ENCODE measurements at regions not wholly inside any gene's neighbourhood (a gene's known extent, or its start where the extent isn't known, plus 50 kb on each side); places are given as distances from the start of the nearest gene placed in this dataset.
A peak's percentile ranks its signal among the peaks of the same experiment; 100 is the strongest.
"Not testable (repeated sequence)": the region's sequence is repeated elsewhere in the genome, so short reads cannot be mapped to it uniquely, and the experiment has no call there.

DNA sequence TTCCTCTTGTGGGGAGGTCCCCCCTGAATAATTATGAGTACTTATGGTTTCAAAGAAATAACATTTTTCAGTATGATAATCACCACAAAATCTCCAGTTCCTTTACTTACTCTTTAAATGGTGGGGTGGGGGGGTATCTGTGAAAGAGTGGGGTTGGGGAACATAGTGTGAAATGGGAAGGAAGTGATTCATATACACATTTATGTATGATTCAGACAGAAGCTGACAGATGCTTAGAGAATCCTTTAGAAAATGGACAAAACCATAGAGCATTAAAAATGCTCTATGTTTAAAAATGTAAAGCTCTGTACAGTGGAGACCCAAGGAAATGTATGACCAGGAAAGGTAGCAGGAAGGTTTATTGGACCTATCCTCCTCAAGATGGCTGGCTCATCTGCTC is 267.5 kb upstream of the GRIA1 start:
- DNase-seq (ENCODE audit: low read depth) = peak; percentile 80

DNA sequence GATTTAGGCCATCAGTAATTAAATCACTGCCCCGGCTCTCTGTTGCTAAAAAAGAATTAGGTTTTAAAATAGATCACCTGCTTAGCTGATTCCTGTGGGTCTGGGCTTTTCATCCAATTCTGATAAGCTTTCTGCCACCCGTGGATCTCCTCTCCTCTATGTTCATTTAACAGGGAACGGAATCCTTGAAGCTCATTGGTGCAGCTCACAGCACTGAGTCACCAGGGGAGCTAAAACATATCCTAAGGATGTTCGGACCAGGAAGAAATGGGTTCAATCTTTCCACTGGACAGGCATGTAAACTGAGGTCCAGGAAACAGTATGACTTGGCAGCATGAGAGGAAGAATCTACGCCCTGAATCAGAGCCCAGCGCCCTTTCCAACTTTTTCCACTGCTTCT is 267.1 kb upstream of the GRIA1 start:
- DNase-seq (ENCODE audit: low read depth) = no peak

DNA sequence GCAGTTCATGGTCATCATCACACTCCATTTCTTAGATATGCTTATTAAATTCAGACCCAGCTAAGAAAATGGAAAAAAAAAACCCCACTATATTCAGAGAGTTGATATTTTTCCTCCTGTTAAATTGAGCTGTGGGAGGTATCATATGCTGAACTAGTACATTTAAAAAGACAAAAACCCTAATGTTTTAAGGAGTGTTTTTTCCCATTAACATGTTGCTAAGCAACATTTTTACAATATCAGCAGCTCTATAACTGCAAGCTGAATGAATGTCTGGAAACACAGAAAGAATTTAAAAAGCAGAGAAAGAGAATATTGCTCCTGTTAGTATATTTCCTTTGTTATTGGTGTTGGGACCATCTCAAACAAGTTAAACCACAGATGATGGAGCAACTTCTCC is 265.8 kb upstream of the GRIA1 start:
- DNase-seq (ENCODE audit: low read depth) = no peak

DNA sequence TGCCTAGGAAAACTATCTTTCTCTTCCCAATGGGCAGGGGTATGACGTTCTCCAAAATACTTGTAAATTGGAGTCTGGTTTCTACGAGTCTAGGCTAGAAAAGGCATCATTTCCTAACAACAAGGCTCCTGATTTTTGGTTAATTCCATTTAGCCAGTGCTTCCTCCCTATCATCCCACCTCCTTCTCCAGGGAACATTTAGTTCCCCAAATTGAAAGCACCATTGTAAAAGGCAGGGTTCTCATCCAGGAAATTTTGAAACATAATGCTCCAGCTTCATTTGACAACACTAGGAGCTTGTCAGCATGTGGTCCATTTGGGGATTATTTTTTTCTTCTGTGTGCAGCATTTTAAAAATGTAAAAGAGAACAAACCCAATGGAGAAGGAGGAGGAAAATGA is 256.5 kb upstream of the GRIA1 start:
- DNase-seq (ENCODE audit: low read depth) = no peak

DNA sequence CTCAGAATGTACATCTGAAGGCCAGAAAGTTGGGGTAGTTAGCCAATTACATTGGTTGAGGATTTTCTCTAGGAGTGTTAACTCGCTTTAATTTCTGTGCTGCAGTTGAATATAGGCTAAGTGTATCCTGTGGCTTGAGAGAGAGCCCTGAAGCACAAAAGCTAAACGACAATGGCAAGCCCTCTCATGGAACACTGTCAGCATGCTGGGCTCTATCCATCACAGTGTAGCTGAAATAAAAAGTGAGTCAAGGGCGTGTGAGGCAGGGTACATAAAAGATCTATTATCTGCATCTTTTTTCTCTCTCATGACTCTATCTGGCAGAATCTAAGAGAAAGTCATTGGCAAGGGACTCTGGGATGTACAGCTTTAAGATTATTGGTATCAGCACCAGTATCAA is 254.2 kb upstream of the GRIA1 start:
- DNase-seq (ENCODE audit: low read depth) = no peak

DNA sequence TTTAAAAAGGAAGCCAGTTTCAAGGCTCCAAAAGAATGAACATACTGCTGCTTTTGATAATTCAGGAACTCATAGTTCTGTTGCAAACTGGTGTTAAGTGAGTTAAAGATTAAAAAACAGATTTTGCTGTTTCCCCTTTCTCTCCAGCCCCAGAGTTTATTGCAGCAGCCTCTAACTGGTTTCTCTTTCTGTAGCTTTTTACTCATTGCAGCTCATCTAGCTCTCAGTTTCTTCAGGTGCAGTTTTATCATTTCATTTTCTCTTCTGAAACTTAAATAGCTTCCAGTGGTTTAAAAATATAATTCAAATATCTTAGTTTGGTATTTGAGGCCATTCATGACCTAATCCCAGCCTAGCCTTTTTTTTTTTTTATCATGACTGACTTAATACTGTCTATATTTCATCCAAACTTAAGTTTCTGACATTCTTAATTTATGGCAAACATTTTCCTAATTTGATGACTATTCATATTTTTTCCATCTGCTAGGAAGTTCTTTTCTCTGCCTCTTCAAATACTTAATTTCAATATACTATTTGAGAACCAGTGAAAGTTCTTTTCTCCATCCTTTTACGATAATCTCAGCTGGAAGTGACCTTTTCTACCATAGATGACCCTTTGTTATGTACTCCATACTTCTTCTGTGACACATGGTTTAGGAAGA is 252.7 kb upstream of the GRIA1 start:
- DNase-seq (ENCODE audit: low read depth) = no peak

DNA sequence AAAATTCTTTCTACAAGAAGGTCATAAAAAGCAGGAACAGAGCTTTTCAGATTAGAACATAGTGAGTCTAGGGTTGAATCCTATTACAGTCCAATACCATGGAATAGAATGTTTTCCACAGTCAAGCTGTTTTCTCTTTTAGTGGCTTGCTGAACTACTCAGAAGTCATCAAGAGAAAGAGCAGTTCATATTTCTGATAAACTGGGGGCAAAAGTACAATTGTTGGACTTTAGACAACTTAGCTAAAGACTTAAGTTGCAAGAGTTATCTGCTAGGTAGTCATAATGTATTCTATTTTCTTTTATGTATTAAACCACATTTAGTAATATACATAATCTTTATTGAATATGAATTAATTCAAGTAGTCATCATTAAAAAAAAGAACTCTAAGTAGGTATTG is 233.1 kb upstream of the GRIA1 start:
- no peak for DNase-seq (ENCODE audit: low read depth)

DNA sequence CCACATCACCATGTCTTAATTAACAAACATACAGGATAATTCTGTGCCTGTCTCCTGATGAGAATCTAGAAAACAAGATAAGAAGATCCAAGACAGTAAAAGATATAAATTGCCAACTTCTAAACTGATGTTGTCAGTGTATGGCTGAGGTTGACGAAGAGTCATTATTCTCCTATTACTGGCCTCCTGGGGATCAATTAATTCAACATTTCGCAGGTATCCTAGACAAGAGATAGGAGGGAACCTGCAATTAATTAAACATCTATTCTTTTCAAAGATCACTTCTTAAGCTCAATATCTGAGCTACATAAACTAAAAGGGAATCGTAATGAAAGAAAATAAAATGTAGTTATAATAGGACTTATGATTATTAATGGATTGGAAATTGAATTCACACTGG is 232.0 kb upstream of the GRIA1 start:
- no peak for DNase-seq (ENCODE audit: low read depth)

DNA sequence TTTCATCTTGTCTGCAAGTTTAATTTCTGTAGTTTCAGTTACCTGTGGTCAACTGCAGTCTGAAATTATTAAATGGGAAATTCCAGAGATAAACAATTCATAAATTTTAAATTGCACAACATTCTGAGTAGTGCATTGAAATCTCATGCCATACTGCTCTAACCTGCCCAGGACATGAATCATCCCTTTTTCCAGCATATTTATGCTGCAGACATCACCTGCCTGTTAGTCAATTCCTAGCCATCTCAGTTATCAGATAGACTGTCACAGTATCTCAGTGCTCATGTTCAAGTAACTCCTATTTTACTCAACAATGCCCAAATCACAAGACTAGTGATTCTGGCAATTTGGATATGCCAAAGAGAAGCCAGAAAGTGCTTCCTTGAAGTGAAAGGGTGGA is 223.0 kb upstream of the GRIA1 start:
- peak; percentile 3 for DNase-seq (ENCODE audit: low read depth)

DNA sequence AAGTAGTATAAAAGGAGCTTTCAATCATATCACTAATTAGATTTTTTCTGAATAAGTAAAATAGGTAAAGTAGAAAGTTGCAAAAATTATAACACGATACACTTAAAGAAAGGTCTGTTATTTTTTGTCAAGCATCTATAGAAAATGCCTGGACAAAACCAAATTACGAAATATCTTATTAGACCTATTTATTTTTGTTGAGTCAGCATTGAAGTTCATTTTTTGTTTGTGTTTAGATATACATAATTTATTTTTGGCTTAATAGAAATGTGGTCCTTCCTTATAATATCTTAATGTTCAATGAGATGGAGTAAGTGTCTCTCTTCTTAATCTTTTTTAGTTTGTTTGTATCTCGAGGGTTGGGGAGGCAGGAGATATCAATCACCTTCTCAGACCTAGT is 214.8 kb upstream of the GRIA1 start:
- no peak for DNase-seq (ENCODE audit: low read depth)

DNA sequence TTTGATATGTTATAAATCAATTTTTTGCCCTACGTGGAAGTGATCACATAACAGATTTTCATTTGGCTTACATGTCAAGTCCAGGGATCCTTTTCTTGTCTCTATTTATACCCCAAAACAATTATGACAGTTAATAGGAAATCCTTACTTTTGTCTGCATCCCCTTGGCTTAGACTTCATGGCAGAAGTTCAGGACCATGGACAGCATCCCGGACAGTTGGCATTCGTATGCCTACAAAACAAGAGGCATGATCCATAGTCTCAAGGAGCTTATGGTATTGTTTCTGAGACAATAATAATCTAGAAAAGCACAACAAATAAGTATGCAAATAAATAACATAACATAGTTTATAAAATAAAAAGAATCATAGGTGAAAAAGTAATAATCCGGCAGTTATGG is 214.3 kb upstream of the GRIA1 start:
- peak; percentile 15 for DNase-seq (ENCODE audit: low read depth)

DNA sequence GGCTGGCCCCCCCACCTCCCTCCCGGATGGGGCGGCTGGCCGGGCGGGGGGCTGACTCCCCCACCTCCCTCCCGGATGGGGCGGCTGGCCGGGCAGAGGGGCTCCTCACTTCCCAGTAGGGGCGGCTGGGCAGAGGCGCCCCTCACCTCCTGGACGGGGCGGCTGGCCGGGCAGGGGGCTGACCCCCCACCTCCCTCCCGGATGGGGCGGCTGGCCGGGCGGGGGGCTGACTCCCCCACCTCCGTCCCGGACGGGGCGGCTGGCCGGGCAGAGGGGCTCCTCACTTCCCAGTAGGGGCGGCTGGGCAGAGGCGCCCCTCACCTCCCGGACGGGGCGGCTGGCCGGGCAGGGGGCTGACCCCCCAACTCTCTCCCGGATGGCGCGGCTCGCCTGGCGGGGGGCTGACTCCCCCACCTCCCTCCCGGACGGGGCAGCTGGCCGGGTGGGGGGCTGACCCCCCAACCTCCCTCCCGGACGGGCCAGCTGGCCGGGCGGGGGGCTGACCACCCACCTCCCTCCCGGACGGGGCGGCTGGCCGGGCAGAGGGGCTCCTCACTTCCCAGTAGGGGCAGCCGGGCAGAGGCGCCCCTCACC is 194.1 kb upstream of the GRIA1 start:
- not testable (repeated sequence) for DNase-seq (ENCODE audit: low read depth)

DNA sequence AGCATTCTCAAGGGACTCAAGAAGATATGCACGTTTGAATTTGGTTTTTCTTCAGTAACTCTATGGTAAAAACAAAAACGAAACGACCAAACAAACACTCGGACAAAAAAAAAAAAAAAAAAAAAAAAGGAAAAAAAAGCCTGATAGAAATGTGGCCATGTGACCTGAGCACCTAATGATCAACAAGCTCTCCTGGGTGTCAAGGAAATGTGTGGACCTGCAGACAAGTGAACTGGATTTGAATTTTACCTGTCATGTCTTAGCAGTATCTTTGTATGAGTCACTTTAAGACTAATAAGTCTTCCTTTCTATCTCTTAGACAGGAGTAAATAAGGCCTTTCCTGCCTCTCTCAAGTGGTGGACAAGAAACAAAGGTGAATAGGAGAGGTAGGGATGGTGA is 190.6 kb upstream of the GRIA1 start:
- no peak for DNase-seq (ENCODE audit: low read depth)

DNA sequence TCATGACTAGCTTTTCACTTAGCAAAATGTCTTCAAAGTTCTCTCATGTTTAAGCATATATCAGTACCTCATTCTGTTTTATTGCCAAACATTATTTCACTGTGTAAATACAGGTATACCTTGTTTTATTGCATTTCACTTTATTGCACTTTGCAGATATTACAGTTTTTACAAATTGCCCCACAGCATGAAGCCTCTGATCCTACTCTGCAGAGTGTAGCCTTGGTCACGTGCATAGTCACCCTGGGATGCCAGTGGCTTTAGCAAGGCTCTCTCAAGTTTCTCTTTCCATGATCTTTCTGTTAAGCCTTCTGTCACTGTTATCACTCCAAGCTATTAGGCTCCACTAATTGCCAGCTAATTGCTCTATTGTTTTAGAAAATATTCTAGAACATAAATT is 182.2 kb upstream of the GRIA1 start:
- no peak for DNase-seq (ENCODE audit: low read depth)

DNA sequence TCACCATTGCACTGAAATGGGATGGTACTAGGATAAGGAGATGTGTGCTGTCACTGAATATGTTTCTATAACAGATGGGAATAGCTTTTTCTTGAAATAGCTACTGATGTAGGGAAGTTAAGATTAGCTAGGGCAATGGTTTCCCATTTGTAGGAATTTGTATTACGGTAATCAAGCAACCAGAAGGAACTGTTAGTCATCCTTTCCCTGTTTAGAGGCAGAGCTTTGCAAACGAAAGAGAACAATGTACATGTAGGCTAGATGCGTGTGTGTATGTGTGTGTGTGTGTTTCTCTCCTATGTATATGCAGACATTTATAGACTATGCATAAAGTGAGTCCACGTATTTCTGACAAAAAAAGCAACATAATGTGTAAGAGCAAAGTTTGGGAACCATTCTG is 171.9 kb upstream of the GRIA1 start:
- DNase-seq (ENCODE audit: low read depth) = no peak

DNA sequence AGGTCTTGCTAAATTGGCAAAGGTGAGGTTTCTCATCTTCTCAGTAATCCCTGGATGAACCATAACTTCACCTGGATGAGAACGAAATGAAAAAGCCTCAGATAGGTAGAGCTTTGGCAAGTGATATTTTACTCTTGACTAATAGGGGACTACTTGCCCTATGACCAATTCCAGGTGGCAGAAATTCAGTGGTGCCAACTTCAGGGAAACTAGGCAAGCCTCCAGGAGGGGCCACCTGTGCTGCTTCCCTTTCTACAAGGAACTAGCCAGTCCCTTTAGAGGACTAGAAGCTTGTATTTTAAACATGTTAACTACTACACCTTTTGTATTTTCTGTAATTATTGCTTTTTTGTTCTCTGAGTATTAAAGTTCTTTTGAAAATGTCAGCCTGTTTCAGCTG is 169.0 kb upstream of the GRIA1 start:
- DNase-seq (ENCODE audit: low read depth) = no peak

DNA sequence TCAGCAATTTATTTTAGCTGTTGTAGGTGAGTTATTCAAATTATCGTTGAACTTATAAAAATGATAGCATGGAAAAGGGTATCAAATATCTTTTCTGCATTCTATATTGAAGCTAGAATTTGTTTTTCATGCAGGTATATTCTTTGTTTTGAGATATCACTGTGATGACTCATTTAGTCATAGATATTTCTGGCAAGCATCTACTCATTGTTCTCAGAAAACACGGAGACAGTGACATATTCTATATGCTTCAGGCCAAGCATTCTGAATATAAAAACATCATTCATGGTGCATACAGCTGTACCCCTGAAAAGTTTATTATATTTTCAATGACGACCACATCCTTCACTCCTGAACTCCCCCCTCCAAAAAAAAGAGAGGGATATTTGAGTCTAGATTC is 150.3 kb upstream of the GRIA1 start:
- DNase-seq (ENCODE audit: low read depth) = no peak

DNA sequence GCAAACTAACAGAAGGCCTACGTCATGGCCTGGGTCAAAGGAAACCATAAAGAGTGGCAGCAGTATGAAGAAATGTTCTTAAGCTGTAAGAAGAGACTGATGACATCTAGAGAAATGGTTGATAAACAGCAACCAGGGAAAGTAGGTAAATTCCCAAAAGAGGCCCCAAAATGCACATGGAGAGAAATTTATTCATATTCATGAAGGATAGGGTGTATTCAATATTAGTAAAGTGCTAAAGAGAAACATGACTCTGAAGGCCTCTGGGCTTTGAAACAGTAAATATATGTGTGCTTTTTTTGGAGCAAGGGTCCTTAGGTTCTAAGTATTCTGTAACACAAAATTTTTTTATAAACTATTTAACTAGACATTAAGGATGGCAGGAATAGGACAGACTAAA is 149.7 kb upstream of the GRIA1 start:
- DNase-seq (ENCODE audit: low read depth) = no peak

DNA sequence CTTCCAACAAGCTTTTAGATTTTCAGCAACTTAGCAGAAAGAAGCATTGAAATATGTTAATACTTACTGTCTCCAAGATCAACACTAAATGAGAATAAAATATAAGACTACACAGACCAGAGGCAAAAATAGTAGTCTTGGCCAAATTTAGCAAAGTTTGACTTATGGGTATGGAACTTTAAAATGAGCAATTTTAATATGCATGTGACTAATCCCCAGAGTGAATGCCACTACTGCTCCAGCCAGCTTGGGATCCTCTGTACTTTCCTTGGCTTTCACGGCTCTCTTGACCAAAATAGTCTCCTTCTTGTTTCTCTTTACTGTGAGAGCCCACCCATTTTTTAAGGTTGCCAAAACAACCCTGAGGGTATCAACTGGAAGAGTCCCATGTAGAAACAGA is 148.0 kb upstream of the GRIA1 start:
- no peak for DNase-seq (ENCODE audit: low read depth)

DNA sequence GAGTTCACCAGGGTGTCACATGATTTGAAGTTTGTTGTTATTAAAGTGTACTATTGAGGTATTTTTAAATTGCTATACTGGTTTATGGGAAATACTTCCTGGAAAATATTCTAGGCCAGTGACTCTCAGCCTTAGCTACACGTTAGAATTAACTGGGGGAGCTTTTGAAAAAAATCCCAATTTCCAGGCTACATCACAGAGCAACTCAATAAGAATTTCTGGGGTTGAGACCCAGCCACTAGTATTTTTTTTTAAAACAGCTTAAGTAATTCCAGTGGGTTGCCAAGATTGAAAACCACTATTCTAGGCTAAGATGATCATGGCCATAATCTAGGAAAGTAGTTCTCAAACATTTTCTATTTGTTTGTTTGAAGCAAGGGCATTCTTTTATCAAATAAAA is 142.9 kb upstream of the GRIA1 start:
- DNase-seq (ENCODE audit: low read depth) = no peak

DNA sequence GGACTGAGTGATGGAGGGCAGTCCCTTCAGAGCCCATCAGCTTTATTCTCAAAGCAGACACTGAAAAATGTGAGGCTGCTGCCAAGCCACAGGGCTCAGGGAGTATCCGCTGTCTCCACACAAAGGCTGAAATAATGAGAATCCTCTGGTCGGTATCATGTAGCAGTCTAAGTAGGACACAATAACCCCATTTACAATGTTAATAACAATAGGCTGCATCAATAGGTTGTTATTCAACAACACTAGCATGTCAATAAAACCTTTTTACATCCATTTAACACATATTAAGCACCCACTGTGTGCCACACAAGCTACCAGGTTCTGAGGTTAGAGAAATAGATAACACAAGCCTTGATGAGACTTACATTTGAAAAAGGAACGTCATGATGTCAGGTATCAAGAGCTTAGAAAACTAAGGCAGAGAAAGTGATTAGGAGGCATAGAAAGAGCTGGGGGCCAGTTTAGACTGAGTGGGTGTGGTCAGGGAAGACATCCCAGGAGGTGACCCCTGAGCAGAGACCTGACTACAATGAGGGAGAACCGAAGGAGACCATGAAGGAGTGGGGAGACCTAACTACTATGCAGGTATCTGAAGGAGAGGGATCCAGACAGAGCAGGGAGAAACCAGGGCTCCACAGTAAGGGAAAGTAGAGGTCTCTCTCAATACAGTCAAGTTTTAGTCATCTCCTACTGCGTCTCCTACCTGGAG is 140.1 kb upstream of the GRIA1 start:
- no peak for DNase-seq (ENCODE audit: low read depth)

DNA sequence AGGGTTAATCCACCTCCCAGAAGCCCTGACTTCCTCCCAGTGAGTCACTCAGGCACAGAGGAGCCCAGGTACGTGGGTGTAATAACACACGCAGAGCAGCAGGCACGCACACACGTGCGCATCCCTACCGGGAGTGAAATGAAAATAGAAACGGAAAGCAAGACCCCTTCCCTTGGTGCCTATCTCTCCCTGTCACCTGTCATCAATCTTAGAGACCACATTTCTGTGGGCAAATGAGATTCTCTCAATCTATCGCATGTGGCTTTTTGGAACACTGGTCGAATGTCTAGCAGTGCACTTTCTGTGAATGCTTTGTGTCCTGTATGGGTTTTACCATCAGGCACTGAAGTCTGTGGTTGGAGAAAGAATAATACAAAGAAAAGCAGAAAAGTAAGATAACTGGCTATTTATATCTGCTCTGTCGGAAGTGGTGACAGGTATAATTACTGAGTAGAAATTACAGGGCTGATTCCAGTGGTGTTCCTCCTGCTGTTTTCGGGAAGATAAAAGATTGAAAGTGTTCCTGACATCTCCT is 137.7 kb upstream of the GRIA1 start:
- no peak for DNase-seq (ENCODE audit: low read depth)
